ENCODE measurements at regions not wholly inside any gene's neighbourhood (a gene's known extent, or its start where the extent isn't known, plus 50 kb on each side); places are given as distances from the start of the nearest gene placed in this dataset.

GRCh38 chr16:63890081-63890480 is 1231.8 kb downstream of the CDH11 start:
- no peak for DNase-seq (ENCODE audit: low read depth, low spot score)
- POLR2A ChIA-PET: no interaction called here
- no peaks in the 10 kb centered on the region for H3K4me1 ChIP-seq (ENCODE audit: control insufficient read depth, insufficient read depth, low read length)
- H3K9me3 ChIP-seq (replicated peaks; ENCODE audit: control insufficient read depth, insufficient read depth, low read length): no peaks in the 10 kb centered on the region
- H3K27ac ChIP-seq (ENCODE audit: control insufficient read depth, insufficient read depth): no peak overlapping the region
- in situ Hi-C loops (cut with MboI) (no loop called here), intact Hi-C loops (cut with micrococcal nuclease; ENCODE audit: unreplicated experiment) (no loop called here)
- H3K9ac ChIP-seq (ENCODE audit: control insufficient read depth, insufficient read depth, low read length): no peak overlapping the region
- no TSS peak for BruUV-seq (replicated peaks)
- H4K20me1 ChIP-seq (ENCODE audit: control insufficient read depth, insufficient read depth): no peaks in the 10 kb centered on the region
- no peak for FAIRE-seq
- H2AFZ ChIP-seq (ENCODE audit: control insufficient read depth, low read depth, low read length): no peak overlapping the region
- TF ChIP-seq HSF1 (IDR thresholded peaks at IDR 0.05; ENCODE audit: low read depth, low read length) (no peak), ZNF274 (IDR thresholded peaks at IDR 0.05; ENCODE audit: insufficient read depth, insufficient read length) (no peak), ZBED1 (IDR thresholded peaks at IDR 0.05; ENCODE audit: borderline replicate concordance) (no peak), EZH2 (IDR thresholded peaks at IDR 0.05; ENCODE audit: borderline replicate concordance, control insufficient read depth, low read depth, low read length) (no peak), SMARCA5 (IDR thresholded peaks at IDR 0.05) (no peak), CHD1 (IDR thresholded peaks at IDR 0.05; ENCODE audit: low read depth, low read length) (no peak), POU2F2 (IDR thresholded peaks at IDR 0.05; ENCODE audit: borderline replicate concordance, low read depth, low read length) (no peak), GATAD2B (conservative IDR thresholded peaks at IDR 0.05; ENCODE audit: low read depth) (no peak), RCOR1 (conservative IDR thresholded peaks at IDR 0.05; ENCODE audit: low read depth, low read length) (no peak), BCLAF1 (IDR thresholded peaks at IDR 0.05) (no peak), EP300 (IDR thresholded peaks at IDR 0.05; ENCODE audit: borderline replicate concordance in 1 of 2, control insufficient read depth in 1 of 2, low read depth in 2 of 2, low read length in 2 of 2) (no peak), REST (IDR thresholded peaks at IDR 0.05; ENCODE audit: low read depth, low read length) (no peak), DPF2 (IDR thresholded peaks at IDR 0.05) (no peak)
- H3K27me3 ChIP-seq (replicated peaks in 1 of 2; ENCODE audit: control insufficient read depth in 2 of 2, insufficient read depth in 2 of 2, low read length in 1 of 2): no peaks in the 10 kb centered on the region
- CTCF ChIA-PET: interaction anchor here (0.5 kb wide), 1 partner anchor 19 kb away, joined by 3 read pairs; no protein-coding TSS in a partner anchor
- ATAC-seq: no peak
- no peak overlapping the region for H3K4me2 ChIP-seq (ENCODE audit: control insufficient read depth, insufficient read depth)
- no peaks in the 10 kb centered on the region for H3K36me3 ChIP-seq (ENCODE audit: control insufficient read depth in 2 of 2, insufficient read depth in 2 of 2, low read length in 1 of 2)
- no peaks in the 10 kb centered on the region for H3K79me2 ChIP-seq (ENCODE audit: control insufficient read depth, insufficient read depth, low read length)
- RAD21 ChIA-PET (ENCODE audit: unreplicated experiment): no interaction called here
- 0% methylated on average over 1 of the region's 1 CpG for WGBS (ENCODE audit: insufficient coverage, insufficient replicate concordance, low lambda C conversion rate, missing lambda C conversion rate)
- SMC1A ChIA-PET (ENCODE audit: uncharacterized antibody, unreplicated experiment): no interaction called here
- no peak overlapping the region for H3K4me3 ChIP-seq
